Erythroblast (primary cell): ENCODE measurements at regions not wholly inside any gene's neighbourhood (a gene's known extent, or its start where the extent isn't known, plus 50 kb on each side); places are given as distances from the start of the nearest gene placed in this dataset.

Experiments
- GATA1 ChIP-seq: IDR thresholded peaks from 2 replicates; pipeline ENCODE4 v1.6.1; 2011; ENCODE audit warnings: low read depth, mild to moderate bottlenecking, control low read depth, low read length, moderate library complexity
- POLR2A ChIP-seq: IDR thresholded peaks from 2 replicates; pipeline ENCODE4 v1.6.1; 2011; ENCODE audit warnings: mild to moderate bottlenecking, low read length

GRCh38 chr2:128439031-128439790, 120.5 kb upstream of the HS6ST1 start:
- TF ChIP-seq POLR2A (no peak), GATA1 (no peak)
